SK-N-SH (cell line): ENCODE measurements at regions not wholly inside any gene's neighbourhood (a gene's known extent, or its start where the extent isn't known, plus 50 kb on each side); places are given as distances from the start of the nearest gene placed in this dataset.

ENCODE experiments used
- CTCF ChIA-PET: fragments of 300-600, 350-600 bp; formaldehyde crosslinking; extraction: SDS; loops from one replicate; lab custom pipeline; 2021; lab: Yijun Ruan, JAX
- POLR2A ChIA-PET: fragments of 350-600 bp; sonication (Branson Sonifier 250); formaldehyde crosslinking; extraction: SDS; loops from one replicate; lab custom pipeline; 2020; ENCODE audit warnings: antibody characterized with exemption, inconsistent platforms; lab: Yijun Ruan, JAX
- DNase-seq: peaks from one replicate; pipeline ENCODE4 v3.0.0; 2012
- H2AFZ ChIP-seq: fragments of 200-600 bp; sonication (generic); 2 replicates; pipeline ENCODE4 v1.8.1; 2016; ENCODE audit warnings: antibody characterized with exemption, mild to moderate bottlenecking, low read depth
- H3F3A ChIP-seq: fragments of 200-600 bp; sonication (generic); replicated peaks from 2 replicates; pipeline ENCODE3; 2016; ENCODE audit warnings: antibody characterized with exemption, mild to moderate bottlenecking; ENCODE audit not compliant: insufficient read depth
- H3K27ac ChIP-seq, 2 experiments: fragments of 200-500 bp in 1 of 2; fragments of 200-600 bp in 1 of 2; sonication (Bioruptor generic) in 1 of 2; sonication (generic), shearing (Covaris generic) in 1 of 2; 2 replicates each; pipeline versions ENCODE4 v1.5.1 to v1.6.1; 2014 to 2016; ENCODE audit warnings: low read depth in 2 of 2, inconsistent platforms in 1 of 2, low read length in 1 of 2, mild to moderate bottlenecking in 1 of 2, mixed read lengths in 1 of 2
- H3K27me3 ChIP-seq: fragments of 200-600 bp; sonication (generic), shearing (Covaris generic); 2 replicates; pipeline ENCODE4 v1.6.1; 2016; ENCODE audit warnings: mixed run types; ENCODE audit not compliant: insufficient read depth
- H3K36me3 ChIP-seq, 2 experiments: fragments of 200-500 bp in 1 of 2; fragments of 200-600 bp in 1 of 2; sonication (Bioruptor generic) in 1 of 2; sonication (generic) in 1 of 2; replicated peaks in 1 of 2; 2 replicates each; pipeline versions ENCODE3 to v1.5.1; 2014 to 2016; ENCODE audit warnings: low read length in 1 of 2, mild to moderate bottlenecking in 1 of 2; ENCODE audit not compliant: insufficient read depth in 2 of 2, control insufficient read depth in 1 of 2
- H3K4me1 ChIP-seq, 2 experiments: fragments of 200-500 bp in 1 of 2; fragments of 200-600 bp in 1 of 2; sonication (Bioruptor generic) in 1 of 2; sonication (generic), shearing (Covaris generic) in 1 of 2; 2 replicates each; pipeline versions ENCODE4 v1.5.1 to v1.6.1; 2014 to 2016; ENCODE audit warnings: low read depth in 1 of 2, low read length in 1 of 2, mixed run types in 1 of 2; ENCODE audit not compliant: insufficient read depth in 2 of 2, control insufficient read depth in 1 of 2
- H3K4me2 ChIP-seq: fragments of 200-600 bp; sonication (generic), shearing (Covaris generic); 2 replicates; pipeline ENCODE4 v1.6.1; 2017; ENCODE audit warnings: mixed run types
- H3K4me3 ChIP-seq, 2 experiments: fragments of 200-500 bp in 1 of 2; fragments of 200-600 bp in 1 of 2; sonication (Bioruptor generic) in 1 of 2; sonication (generic), shearing (Covaris generic) in 1 of 2; 2 replicates each; pipeline versions ENCODE4 v1.5.1 to v1.8.1; 2014 to 2016; ENCODE audit warnings: low read depth in 2 of 2, inconsistent platforms in 1 of 2, low read length in 1 of 2, mild to moderate bottlenecking in 1 of 2, mixed read lengths in 1 of 2, moderate library complexity in 1 of 2
- H3K79me2 ChIP-seq: fragments of 200-600 bp; sonication (generic); 2 replicates; pipeline ENCODE4 v1.8.1; 2017; ENCODE audit warnings: mild to moderate bottlenecking; ENCODE audit not compliant: insufficient read depth
- H3K9ac ChIP-seq: fragments of 200-600 bp; sonication (generic); 2 replicates; pipeline ENCODE4 v1.6.1; 2017; ENCODE audit warnings: mixed run types
- H3K9me2 ChIP-seq: fragments of 200-600 bp; sonication (generic); 2 replicates; pipeline ENCODE4 v1.6.1; 2017; ENCODE audit warnings: mixed run types
- H3K9me3 ChIP-seq: fragments of 200-600 bp; sonication (generic); 2 replicates; pipeline ENCODE4 v1.6.1; 2017; ENCODE audit warnings: mixed run types, mild to moderate bottlenecking, moderate library complexity
- H4K20me1 ChIP-seq: fragments of 200-600 bp; sonication (generic); 2 replicates; pipeline ENCODE4 v1.6.1; 2017; ENCODE audit warnings: mild to moderate bottlenecking, mixed run types; ENCODE audit not compliant: insufficient read depth
- ELF1 ChIP-seq: IDR thresholded peaks from 2 replicates; pipeline ENCODE4 v1.4.0; 2012
- EZH2phosphoT487 ChIP-seq: fragments of 200-600 bp; sonication (generic); IDR thresholded peaks from 2 replicates; pipeline ENCODE4 v1.6.1; 2017; ENCODE audit warnings: low read depth, mixed run types, mild to moderate bottlenecking, antibody characterized with exemption, moderate library complexity, borderline replicate concordance
- FOXJ3 ChIP-seq: sonication (generic); formaldehyde crosslinking; IDR thresholded peaks from 2 replicates; pipeline ENCODE4 v1.5.1; 2020; ENCODE audit warnings: mild to moderate bottlenecking, missing genetic modification reagents
- FOXM1 ChIP-seq: IDR thresholded peaks from 2 replicates; pipeline ENCODE4 v1.4.0; 2012; ENCODE audit warnings: low read depth, mild to moderate bottlenecking
- JUND ChIP-seq: IDR thresholded peaks from 2 replicates; pipeline ENCODE4 v1.4.0; 2012
- MXI1 ChIP-seq: IDR thresholded peaks from 2 replicates; pipeline ENCODE4 v1.6.1; 2012; ENCODE audit warnings: mild to moderate bottlenecking, low read depth, low read length, improper control_type of control experiment
- NRF1 ChIP-seq: IDR thresholded peaks from 2 replicates; pipeline ENCODE4 v1.6.1; 2012; ENCODE audit warnings: low read depth, mild to moderate bottlenecking, low read length
- RFX5 ChIP-seq: IDR thresholded peaks from 2 replicates; pipeline ENCODE4 v1.6.1; 2012; ENCODE audit warnings: mild to moderate bottlenecking, improper control_type of control experiment, low read length
- SMC3 ChIP-seq: IDR thresholded peaks from 2 replicates; pipeline ENCODE4 v1.6.1; 2012; ENCODE audit warnings: low read depth, low read length, improper control_type of control experiment
- TAF1 ChIP-seq: IDR thresholded peaks from 2 replicates; pipeline ENCODE4 v1.6.1; 2012; ENCODE audit warnings: low read depth, mild to moderate bottlenecking, low read length, moderate library complexity, borderline replicate concordance
- TCF12 ChIP-seq: IDR thresholded peaks from 2 replicates; pipeline ENCODE4 v1.4.0; 2012
- TEAD4 ChIP-seq: IDR thresholded peaks from 2 replicates; pipeline ENCODE4 v1.4.0; 2012; ENCODE audit warnings: mild to moderate bottlenecking, borderline replicate concordance; ENCODE audit not compliant: insufficient read depth
- YY1 ChIP-seq: IDR thresholded peaks from 2 replicates; pipeline ENCODE4 v1.4.0; 2012; ENCODE audit warnings: low read depth, mild to moderate bottlenecking
- WGBS: methylation state at CpG from one replicate; pipeline ENCODE4 v1.1.6; 2017; ENCODE audit warnings: low lambda C conversion rate; 5-methylcytosine and 5-hydroxymethylcytosine counted together
- TF ChIP-seq, protein P1 (sequence below): IDR thresholded peaks from 2 replicates; pipeline ENCODE4; 2012
- TF ChIP-seq, protein P2 (sequence below): fragments of 150-350 bp; IDR thresholded peaks from 2 replicates; pipeline ENCODE4 v1.6.1; 2017; ENCODE audit warnings: antibody characterized with exemption, low read length, low read depth, borderline replicate concordance
- TF ChIP-seq, protein P3 (sequence below): fragments of 200-600 bp; sonication (generic); IDR thresholded peaks from 2 replicates; pipeline ENCODE4 v1.6.1; 2017; ENCODE audit warnings: antibody characterized with exemption, mild to moderate bottlenecking, moderate library complexity
- TF ChIP-seq, protein P4 (sequence below): IDR thresholded peaks from 2 replicates; pipeline ENCODE4 v1.6.1; 2012; ENCODE audit warnings: mild to moderate bottlenecking, low read depth, low read length, moderate library complexity
- TF ChIP-seq, protein P5 (sequence below): IDR thresholded peaks from 2 replicates; pipeline ENCODE4 v1.4.0; 2012; ENCODE audit warnings: low read depth, borderline replicate concordance

DNA sequence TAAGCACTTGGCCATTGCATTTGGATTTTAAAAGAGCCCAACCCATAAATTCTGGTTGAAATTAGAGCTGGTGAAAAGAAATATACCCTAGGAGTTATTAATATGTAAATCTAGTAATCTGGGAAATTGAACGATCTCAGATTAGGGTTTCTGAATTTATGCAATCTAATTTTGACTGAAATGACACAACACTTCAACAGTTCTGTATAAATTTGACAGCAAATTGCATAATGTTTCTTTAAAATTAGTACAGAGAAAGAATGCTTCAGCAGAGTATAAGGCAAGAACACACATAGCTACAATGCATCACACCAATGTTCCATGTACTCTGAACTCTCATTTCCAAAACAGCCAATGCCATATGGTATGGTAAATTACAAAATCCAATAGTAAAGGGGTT lies 201.5 kb upstream of the ITGA4 start:
- Histone ChIP-seq H3F3A (peaks cover 7% of the 10 kb centered on the region), H3K9me3 (no peaks in the 10 kb centered on the region), H4K20me1 (no peaks in the 10 kb centered on the region), H2AFZ (no peak overlapping the region), H3K4me2 (no peak overlapping the region), H3K9me2 (no peaks in the 10 kb centered on the region), H3K79me2 (no peaks in the 10 kb centered on the region), H3K27ac (no peak overlapping the region), H3K36me3 (no peaks in the 10 kb centered on the region), H3K4me3 (no peak overlapping the region), H3K9ac (no peak overlapping the region), H3K27me3 (no peaks in the 10 kb centered on the region), H3K4me1 (no peaks in the 10 kb centered on the region; a peak in 1 of 4 replicates)
- TF ChIP-seq FOXJ3 (CRISPR knock-in tag) = no peak
- no peak for TF ChIP-seq ELF1
- no peak for TF ChIP-seq TCF12
- TF ChIP-seq EZH2phosphoT487 = no peak
- TF ChIP-seq MXI1 = no peak
- no peak for TF ChIP-seq SMC3
- TF ChIP-seq NRF1 = no peak
- TF ChIP-seq, protein P1, sequence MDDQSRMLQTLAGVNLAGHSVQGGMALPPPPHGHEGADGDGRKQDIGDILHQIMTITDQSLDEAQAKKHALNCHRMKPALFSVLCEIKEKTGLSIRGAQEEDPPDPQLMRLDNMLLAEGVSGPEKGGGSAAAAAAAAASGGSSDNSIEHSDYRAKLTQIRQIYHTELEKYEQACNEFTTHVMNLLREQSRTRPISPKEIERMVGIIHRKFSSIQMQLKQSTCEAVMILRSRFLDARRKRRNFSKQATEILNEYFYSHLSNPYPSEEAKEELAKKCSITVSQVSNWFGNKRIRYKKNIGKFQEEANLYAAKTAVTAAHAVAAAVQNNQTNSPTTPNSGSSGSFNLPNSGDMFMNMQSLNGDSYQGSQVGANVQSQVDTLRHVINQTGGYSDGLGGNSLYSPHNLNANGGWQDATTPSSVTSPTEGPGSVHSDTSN = no peak
- TF ChIP-seq, protein P2, sequence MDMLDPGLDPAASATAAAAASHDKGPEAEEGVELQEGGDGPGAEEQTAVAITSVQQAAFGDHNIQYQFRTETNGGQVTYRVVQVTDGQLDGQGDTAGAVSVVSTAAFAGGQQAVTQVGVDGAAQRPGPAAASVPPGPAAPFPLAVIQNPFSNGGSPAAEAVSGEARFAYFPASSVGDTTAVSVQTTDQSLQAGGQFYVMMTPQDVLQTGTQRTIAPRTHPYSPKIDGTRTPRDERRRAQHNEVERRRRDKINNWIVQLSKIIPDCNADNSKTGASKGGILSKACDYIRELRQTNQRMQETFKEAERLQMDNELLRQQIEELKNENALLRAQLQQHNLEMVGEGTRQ = no peak
- no peak for TF ChIP-seq RFX5
- no peak for TF ChIP-seq FOXM1
- TF ChIP-seq JUND = no peak
- TF ChIP-seq TEAD4 = no peak
- no peak for TF ChIP-seq YY1
- no peak for TF ChIP-seq TAF1
- TF ChIP-seq, protein P3, sequence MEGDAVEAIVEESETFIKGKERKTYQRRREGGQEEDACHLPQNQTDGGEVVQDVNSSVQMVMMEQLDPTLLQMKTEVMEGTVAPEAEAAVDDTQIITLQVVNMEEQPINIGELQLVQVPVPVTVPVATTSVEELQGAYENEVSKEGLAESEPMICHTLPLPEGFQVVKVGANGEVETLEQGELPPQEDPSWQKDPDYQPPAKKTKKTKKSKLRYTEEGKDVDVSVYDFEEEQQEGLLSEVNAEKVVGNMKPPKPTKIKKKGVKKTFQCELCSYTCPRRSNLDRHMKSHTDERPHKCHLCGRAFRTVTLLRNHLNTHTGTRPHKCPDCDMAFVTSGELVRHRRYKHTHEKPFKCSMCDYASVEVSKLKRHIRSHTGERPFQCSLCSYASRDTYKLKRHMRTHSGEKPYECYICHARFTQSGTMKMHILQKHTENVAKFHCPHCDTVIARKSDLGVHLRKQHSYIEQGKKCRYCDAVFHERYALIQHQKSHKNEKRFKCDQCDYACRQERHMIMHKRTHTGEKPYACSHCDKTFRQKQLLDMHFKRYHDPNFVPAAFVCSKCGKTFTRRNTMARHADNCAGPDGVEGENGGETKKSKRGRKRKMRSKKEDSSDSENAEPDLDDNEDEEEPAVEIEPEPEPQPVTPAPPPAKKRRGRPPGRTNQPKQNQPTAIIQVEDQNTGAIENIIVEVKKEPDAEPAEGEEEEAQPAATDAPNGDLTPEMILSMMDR = no peak
- TF ChIP-seq, protein P4, sequence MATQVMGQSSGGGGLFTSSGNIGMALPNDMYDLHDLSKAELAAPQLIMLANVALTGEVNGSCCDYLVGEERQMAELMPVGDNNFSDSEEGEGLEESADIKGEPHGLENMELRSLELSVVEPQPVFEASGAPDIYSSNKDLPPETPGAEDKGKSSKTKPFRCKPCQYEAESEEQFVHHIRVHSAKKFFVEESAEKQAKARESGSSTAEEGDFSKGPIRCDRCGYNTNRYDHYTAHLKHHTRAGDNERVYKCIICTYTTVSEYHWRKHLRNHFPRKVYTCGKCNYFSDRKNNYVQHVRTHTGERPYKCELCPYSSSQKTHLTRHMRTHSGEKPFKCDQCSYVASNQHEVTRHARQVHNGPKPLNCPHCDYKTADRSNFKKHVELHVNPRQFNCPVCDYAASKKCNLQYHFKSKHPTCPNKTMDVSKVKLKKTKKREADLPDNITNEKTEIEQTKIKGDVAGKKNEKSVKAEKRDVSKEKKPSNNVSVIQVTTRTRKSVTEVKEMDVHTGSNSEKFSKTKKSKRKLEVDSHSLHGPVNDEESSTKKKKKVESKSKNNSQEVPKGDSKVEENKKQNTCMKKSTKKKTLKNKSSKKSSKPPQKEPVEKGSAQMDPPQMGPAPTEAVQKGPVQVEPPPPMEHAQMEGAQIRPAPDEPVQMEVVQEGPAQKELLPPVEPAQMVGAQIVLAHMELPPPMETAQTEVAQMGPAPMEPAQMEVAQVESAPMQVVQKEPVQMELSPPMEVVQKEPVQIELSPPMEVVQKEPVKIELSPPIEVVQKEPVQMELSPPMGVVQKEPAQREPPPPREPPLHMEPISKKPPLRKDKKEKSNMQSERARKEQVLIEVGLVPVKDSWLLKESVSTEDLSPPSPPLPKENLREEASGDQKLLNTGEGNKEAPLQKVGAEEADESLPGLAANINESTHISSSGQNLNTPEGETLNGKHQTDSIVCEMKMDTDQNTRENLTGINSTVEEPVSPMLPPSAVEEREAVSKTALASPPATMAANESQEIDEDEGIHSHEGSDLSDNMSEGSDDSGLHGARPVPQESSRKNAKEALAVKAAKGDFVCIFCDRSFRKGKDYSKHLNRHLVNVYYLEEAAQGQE = no peak
- TF ChIP-seq, protein P5, sequence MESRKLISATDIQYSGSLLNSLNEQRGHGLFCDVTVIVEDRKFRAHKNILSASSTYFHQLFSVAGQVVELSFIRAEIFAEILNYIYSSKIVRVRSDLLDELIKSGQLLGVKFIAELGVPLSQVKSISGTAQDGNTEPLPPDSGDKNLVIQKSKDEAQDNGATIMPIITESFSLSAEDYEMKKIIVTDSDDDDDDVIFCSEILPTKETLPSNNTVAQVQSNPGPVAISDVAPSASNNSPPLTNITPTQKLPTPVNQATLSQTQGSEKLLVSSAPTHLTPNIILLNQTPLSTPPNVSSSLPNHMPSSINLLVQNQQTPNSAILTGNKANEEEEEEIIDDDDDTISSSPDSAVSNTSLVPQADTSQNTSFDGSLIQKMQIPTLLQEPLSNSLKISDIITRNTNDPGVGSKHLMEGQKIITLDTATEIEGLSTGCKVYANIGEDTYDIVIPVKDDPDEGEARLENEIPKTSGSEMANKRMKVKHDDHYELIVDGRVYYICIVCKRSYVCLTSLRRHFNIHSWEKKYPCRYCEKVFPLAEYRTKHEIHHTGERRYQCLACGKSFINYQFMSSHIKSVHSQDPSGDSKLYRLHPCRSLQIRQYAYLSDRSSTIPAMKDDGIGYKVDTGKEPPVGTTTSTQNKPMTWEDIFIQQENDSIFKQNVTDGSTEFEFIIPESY = no peak
- POLR2A ChIA-PET = no interaction called here
- no peak for DNase-seq
- 64% methylated on average over 1 of the region's 1 CpG for WGBS
- CTCF ChIA-PET = interaction anchor here (1.2 kb wide), 1 partner anchor 202 kb away, joined by 3 read pairs; the partner anchor contains the start of gene ITGA4
